Activated naive CD8-positive, alpha-beta T cell (primary cell): ENCODE measurements at regions not wholly inside any gene's neighbourhood (a gene's known extent, or its start where the extent isn't known, plus 50 kb on each side); places are given as distances from the start of the nearest gene placed in this dataset.

ENCODE experiments used
- H3K27ac Mint-ChIP-seq: one replicate; pipeline ENCODE4 v1.8.0; 2021; ENCODE audit warnings: mixed read lengths
- H3K27me3 Mint-ChIP-seq: one replicate; pipeline ENCODE4 v1.8.0; 2021; ENCODE audit warnings: mixed read lengths
- H3K36me3 Mint-ChIP-seq: one replicate; pipeline ENCODE4 v1.8.0; 2021; ENCODE audit warnings: mixed read lengths
- H3K4me1 Mint-ChIP-seq: one replicate; pipeline ENCODE4 v1.8.0; 2021; ENCODE audit warnings: low read depth, mixed read lengths
- H3K4me3 Mint-ChIP-seq: one replicate; pipeline ENCODE4 v1.8.0; 2021; ENCODE audit warnings: mild to moderate bottlenecking, mixed read lengths
- H3K9me3 Mint-ChIP-seq: one replicate; pipeline ENCODE4 v1.8.0; 2021; ENCODE audit warnings: low read depth, mixed read lengths

DNA sequence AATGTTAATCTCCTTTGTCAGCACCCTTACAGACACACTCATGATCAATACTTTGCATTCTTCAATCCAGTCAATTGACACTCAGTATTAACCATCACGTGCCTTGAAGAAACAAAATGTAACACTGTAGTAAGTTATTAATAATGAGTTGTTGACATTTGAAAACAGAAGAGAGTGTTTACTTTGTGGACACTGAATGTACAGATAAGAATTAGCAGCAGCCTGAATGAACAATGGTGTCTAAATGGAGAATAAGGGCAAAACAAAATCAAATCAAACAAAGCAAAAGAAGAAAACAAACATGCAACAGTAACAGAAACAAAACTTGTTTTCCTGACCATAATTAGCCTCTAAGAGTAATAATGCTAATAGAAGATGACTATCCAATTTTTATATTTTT, 1191.1 kb upstream of the MIR17HG start:
- H3K4me1 Mint-ChIP-seq: no peaks in the 10 kb centered on the region
- H3K4me3 Mint-ChIP-seq: no peak overlapping the region
- H3K27me3 Mint-ChIP-seq: no peaks in the 10 kb centered on the region
- no peak overlapping the region for H3K27ac Mint-ChIP-seq
- H3K9me3 Mint-ChIP-seq: peaks cover 10% of the 10 kb centered on the region
- no peaks in the 10 kb centered on the region for H3K36me3 Mint-ChIP-seq

DNA sequence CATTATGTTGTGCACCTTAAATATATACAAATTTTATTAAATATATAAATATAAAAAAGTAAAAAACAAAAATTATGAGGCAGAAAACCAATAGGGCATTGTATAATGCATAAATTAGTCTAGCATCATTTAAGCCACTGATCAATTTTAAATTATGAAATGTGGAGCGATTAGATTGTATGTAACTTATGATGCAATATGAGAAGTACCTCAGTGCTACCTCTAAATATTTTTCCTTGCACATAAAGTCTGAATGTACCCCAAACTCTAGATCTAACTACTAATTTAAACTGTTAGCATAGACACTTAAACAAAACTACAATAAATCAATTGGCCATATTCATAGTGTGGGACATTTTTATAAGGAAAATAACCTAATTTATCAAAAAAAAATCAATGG, 1178.5 kb upstream of the MIR17HG start:
- Mint-ChIP-seq H3K36me3 (no peaks in the 10 kb centered on the region), H3K27me3 (no peaks in the 10 kb centered on the region), H3K9me3 (peaks cover 22% of the 10 kb centered on the region), H3K4me3 (no peak overlapping the region), H3K27ac (no peak overlapping the region), H3K4me1 (no peaks in the 10 kb centered on the region)

DNA sequence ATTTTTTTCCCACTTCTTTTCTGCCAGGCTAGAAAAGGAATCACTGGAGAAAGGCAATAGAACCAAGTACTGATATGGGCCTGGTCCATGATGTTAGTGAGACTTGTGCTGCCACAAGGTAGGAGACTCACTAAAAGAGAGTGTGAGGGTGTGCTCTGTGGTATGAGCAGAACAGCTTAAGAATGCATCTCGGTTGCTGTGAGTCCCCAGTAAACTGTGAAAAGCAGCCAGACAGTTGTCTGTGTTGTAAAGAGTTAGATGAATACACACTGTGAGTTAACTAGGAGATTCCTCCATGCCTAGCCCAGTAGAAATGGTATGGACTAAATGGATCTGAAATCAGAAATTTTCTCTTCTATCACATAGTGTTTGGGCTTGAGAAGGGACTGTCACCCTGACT, 1177.3 kb upstream of the MIR17HG start:
- peaks cover 15% of the 10 kb centered on the region for H3K9me3 Mint-ChIP-seq
- no peak overlapping the region for H3K27ac Mint-ChIP-seq
- no peaks in the 10 kb centered on the region for H3K36me3 Mint-ChIP-seq
- H3K27me3 Mint-ChIP-seq: no peaks in the 10 kb centered on the region
- H3K4me1 Mint-ChIP-seq: no peaks in the 10 kb centered on the region
- no peak overlapping the region for H3K4me3 Mint-ChIP-seq

DNA sequence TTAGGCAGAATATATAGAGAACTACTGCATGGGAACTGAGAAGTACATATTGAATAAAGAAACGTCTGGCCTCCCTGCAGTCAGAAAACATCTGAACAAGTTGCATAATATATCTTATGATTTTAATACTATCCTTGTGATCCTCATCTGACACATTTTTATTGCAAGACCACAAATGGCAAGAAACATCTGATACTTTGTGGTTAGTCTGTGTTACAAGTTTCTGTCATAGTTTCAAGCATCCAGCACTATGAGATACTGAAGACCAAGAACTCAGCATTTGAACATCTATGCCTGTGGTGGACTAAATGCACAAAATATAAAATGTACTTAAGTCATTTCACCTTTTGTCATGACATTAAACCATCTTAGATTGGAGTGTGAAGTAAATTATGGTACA, 1175.8 kb upstream of the MIR17HG start:
- Mint-ChIP-seq H3K4me3 (no peak overlapping the region), H3K4me1 (no peaks in the 10 kb centered on the region), H3K27me3 (no peaks in the 10 kb centered on the region), H3K36me3 (no peaks in the 10 kb centered on the region), H3K9me3 (peaks cover 19% of the 10 kb centered on the region), H3K27ac (no peak overlapping the region)

DNA sequence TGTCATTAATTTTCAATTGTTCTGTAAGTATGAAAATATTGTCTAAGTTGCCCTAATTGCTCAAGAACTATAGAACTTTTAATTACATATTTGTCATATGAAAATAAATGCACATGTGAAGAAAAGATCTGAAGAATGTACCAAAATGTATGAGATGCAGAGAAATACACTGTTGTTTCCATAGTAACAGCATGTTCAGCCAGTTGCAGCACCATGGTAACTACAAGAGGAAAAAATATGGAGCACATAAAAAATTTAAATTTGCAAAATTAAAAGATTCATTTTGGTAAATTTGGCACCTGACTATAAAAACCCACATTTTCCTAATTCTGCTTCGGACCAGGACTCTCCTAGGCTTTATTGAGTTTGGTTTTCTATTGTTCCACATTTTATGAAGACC, 1170.0 kb upstream of the MIR17HG start:
- Mint-ChIP-seq H3K36me3 (no peaks in the 10 kb centered on the region), H3K9me3 (peaks cover 4% of the 10 kb centered on the region), H3K27ac (no peak overlapping the region), H3K27me3 (no peaks in the 10 kb centered on the region), H3K4me1 (no peaks in the 10 kb centered on the region), H3K4me3 (no peak overlapping the region)

DNA sequence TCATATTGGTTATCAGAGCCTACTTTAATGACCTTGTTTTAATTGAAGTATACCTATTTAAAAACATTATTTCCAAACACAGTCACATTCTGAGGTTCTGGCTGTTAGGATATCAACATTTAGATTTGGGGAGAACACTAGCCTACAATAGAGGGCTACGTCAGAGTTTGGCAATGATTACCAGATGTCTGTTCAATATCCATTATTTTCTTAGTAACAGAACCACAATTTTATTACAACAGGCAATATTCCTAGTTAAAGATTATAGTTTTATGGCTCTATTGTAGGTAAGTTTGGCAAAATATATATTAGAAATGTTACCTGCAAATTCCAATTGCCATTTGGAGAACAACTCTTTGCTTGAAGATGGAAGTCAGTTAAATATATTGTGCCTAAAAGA, 1163.1 kb upstream of the MIR17HG start:
- peaks cover 3% of the 10 kb centered on the region for H3K9me3 Mint-ChIP-seq
- H3K27me3 Mint-ChIP-seq: no peaks in the 10 kb centered on the region
- no peak overlapping the region for H3K4me3 Mint-ChIP-seq
- no peaks in the 10 kb centered on the region for H3K4me1 Mint-ChIP-seq
- H3K27ac Mint-ChIP-seq: no peak overlapping the region
- H3K36me3 Mint-ChIP-seq: no peaks in the 10 kb centered on the region

DNA sequence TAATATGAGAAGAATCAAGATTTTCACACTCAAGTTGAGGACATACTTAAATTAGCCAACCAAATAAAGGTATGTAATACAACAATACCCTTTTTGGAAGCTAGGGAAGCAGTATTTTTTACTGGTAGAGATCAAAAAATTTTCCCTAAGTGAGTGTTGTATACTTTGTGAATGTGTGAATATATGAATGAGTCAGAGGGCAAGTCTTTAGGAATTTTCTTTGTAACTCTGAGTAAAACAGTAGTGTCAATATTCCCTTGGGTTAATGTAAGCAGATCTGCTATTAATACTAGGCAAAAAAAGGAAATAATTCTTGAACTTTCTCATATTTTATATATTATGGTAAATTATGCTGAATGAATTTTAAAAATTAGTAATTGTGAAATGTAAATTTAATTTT, 1161.8 kb upstream of the MIR17HG start:
- Mint-ChIP-seq H3K4me3 (no peak overlapping the region), H3K27me3 (no peaks in the 10 kb centered on the region), H3K36me3 (no peaks in the 10 kb centered on the region), H3K9me3 (peaks cover 3% of the 10 kb centered on the region), H3K27ac (no peak overlapping the region), H3K4me1 (no peaks in the 10 kb centered on the region)

DNA sequence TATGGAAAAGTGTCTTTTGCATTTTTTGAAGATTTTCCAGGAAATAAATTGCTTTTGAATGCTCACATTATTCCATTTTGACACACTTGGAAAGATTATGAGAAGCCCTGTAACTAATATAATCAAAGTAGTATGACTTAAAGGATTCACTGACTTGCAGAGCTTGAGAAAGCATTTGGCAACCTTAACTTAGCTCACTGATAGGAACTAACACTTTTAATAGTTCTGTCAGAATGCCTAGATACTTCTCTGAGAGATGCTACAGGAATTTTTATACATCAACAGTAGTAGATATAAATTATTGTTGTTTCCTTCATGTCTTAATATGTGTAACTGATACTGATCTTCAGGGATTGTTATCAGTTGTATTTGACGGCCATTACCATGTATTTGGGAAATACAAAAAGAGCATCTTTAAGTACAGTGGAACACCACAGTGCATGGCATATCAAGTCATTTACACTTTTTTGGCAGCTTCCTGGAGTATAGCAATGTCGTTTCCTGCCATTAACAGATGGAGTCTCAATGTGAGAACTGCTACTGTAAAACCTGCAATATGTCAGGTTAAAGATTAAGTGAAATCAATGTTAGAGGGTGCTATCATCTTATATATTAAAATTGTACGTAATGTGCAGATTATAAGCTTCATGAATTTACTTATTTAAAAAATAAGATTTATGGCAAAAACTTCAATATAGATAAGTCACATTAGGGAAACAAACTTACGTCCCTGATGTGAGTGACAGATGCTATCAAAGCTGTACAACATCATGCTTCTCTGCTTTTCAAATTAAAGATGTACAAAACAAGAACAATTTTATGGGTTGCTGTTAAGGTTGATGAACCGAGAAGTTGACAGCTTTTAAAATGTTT, 1159.8 kb upstream of the MIR17HG start:
- H3K4me1 Mint-ChIP-seq: no peaks in the 10 kb centered on the region
- no peaks in the 10 kb centered on the region for H3K27me3 Mint-ChIP-seq
- no peaks in the 10 kb centered on the region for H3K36me3 Mint-ChIP-seq
- H3K27ac Mint-ChIP-seq: no peak overlapping the region
- no peak overlapping the region for H3K4me3 Mint-ChIP-seq
- H3K9me3 Mint-ChIP-seq: peaks cover 3% of the 10 kb centered on the region

DNA sequence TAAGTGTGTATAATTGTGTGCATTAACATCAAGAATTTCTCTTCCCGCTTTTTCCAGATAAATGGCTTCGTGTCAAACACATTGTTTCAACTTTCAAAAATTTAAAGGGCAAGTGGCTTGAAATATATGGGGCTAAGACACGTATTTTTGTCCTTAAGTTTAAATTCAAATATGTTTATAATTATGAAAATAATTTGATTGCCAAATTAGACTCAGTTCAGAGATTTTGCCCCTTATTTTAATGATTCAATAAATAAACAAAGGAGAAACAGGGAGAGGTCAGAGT, 1159.2 kb upstream of the MIR17HG start:
- Mint-ChIP-seq H3K36me3 (no peaks in the 10 kb centered on the region), H3K4me1 (no peaks in the 10 kb centered on the region)

DNA sequence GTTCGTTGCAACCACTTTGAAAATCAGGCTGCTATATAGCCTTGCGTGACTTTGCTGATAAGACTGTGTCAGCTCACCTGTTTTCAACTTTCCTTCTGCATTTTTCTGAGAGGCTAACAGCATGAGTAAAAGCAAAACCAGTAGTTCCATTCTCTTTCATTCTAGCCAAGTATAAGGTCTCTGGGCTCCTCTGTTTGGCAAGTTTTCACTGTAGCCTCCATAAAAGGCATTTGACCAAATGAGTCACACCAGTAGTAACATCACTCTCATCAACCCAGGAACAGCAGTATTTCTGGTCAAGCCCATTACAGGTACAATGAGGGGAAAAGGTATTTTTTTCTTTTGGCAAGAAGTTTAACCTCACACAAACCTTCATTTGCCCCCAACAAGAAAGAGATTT, 1149.8 kb upstream of the MIR17HG start:
- Mint-ChIP-seq H3K36me3 (no peaks in the 10 kb centered on the region), H3K27me3 (no peaks in the 10 kb centered on the region), H3K4me1 (no peaks in the 10 kb centered on the region), H3K4me3 (no peak overlapping the region), H3K27ac (no peak overlapping the region), H3K9me3 (peaks cover 16% of the 10 kb centered on the region)

More for the DNA sequence above, 1159.2 kb upstream of the MIR17HG start:
- Mint-ChIP-seq H3K4me3 (no peak overlapping the region), H3K27me3 (no peaks in the 10 kb centered on the region), H3K27ac (no peak overlapping the region), H3K9me3 (peaks cover 3% of the 10 kb centered on the region)

DNA sequence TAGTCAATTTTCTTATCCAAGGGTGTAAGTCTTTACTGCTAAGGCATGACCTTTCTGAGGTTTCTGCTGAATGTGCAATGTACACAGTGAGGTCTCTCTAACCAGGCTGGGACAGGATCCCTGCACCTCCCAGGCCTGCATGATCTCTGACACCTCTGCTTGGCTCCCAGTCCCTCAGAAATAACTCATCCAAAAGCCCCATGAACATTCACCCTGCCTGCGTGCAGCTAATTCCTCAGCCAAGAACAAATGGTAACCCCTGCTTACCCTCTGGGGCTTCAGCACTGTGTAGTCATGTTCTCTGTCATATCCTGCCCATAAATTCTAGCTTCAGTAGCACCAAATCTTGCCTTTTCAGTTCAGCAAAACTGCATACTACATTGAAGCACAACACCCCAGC, 1146.3 kb upstream of the MIR17HG start:
- H3K36me3 Mint-ChIP-seq: no peaks in the 10 kb centered on the region
- H3K9me3 Mint-ChIP-seq: peaks cover 15% of the 10 kb centered on the region
- H3K4me3 Mint-ChIP-seq: no peak overlapping the region
- no peaks in the 10 kb centered on the region for H3K4me1 Mint-ChIP-seq
- H3K27ac Mint-ChIP-seq: no peak overlapping the region
- no peaks in the 10 kb centered on the region for H3K27me3 Mint-ChIP-seq

DNA sequence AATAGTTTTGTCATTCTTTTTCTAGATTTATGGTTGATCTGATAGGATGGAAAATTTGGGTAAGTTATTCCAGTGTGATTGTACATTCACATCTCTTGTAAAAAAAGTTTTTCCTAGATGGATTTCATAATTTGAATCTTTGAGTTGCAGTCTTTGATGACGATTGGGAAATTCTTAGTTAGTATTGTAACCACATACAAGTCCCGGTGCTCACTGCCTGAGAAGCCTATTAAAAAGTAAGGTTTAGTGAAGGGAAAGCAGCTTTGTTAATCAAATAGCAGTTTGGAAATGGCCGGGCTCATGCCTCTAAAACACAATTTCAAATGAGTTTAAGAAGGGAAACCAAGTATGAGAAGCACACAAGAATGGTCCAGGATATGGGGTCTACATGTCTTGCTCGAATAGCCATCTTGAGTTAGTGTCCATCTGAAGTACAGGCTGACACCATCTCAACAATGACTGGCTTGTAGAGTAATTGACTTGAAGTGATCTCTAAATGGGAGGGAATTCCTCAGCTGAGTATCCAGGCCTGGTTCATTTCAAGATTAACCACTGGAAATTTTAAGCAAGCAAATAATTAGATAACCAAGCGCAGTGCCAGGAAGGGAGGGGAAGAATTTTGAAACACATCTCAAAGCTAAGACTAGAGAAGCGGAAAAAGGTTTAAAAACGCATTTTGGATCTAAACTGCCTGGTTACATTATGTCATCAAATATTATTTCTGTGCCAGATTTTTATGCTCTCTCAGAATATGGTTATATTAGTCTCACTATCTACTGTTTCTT, 1145.6 kb upstream of the MIR17HG start:
- H3K27ac Mint-ChIP-seq: no peak overlapping the region
- H3K9me3 Mint-ChIP-seq: peaks cover 15% of the 10 kb centered on the region
- no peaks in the 10 kb centered on the region for H3K36me3 Mint-ChIP-seq
- no peaks in the 10 kb centered on the region for H3K27me3 Mint-ChIP-seq
- H3K4me1 Mint-ChIP-seq: no peaks in the 10 kb centered on the region
- H3K4me3 Mint-ChIP-seq: no peak overlapping the region

DNA sequence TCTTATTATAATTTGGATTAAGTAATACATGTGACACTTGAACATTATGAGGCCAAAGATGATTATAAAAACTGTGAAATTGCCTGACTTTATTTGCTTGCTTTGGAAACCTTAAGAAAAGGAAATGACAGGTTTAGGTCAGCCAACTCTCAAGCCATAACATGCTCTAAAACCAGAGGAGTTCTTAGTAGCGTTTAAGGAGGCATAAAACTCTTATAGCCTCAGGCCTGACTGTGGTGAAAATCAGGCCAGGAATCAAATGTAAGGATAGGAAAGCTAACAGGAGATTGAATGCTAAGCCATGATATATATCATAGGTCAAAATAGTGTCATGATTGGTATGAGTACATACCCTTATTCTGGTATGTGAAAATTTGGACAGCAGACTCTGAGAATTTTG, 1142.4 kb upstream of the MIR17HG start:
- H3K4me1 Mint-ChIP-seq: no peaks in the 10 kb centered on the region
- H3K9me3 Mint-ChIP-seq: peaks cover 14% of the 10 kb centered on the region
- no peaks in the 10 kb centered on the region for H3K27me3 Mint-ChIP-seq
- no peaks in the 10 kb centered on the region for H3K36me3 Mint-ChIP-seq
- no peak overlapping the region for H3K27ac Mint-ChIP-seq
- H3K4me3 Mint-ChIP-seq: no peak overlapping the region

DNA sequence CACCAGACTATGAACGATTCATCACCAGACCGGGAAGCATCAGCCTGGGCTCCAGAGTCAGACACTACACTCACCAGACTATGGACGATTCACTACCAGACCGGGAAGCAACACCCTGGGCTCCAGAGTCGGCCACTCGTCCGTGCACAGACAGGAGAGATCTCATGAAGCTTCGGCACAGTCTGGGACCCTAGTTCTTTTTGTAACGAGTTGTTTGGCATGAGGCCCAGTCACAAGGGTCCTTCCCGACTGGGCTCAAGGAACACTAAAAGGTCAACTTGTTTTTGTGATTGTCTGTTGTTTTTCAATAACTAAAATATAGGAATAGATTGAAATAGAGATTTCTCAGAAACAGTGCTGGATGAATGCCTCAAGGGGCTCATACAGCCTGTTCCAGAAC, 1141.6 kb upstream of the MIR17HG start:
- no peak overlapping the region for H3K27ac Mint-ChIP-seq
- no peaks in the 10 kb centered on the region for H3K36me3 Mint-ChIP-seq
- no peaks in the 10 kb centered on the region for H3K27me3 Mint-ChIP-seq
- peaks cover 14% of the 10 kb centered on the region for H3K9me3 Mint-ChIP-seq
- no peak overlapping the region for H3K4me3 Mint-ChIP-seq
- H3K4me1 Mint-ChIP-seq: no peaks in the 10 kb centered on the region

DNA sequence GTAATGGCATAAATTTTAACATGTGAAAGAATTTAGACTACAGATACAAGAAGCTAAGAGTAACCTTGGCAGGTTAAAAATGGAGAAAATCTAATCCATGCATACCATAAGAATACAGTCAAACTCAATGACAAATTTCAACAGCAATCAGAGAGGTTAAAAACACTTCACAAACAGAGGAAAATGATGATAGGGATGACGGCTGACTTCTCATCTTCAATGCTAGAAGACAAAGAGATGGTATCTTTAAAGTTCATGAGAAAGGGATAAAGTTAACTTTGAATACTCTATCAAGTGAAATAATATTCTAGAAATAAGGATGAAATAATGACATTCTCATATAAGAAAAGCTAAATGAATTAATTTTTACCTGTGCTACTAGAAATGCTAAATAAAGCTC, 1130.2 kb upstream of the MIR17HG start:
- Mint-ChIP-seq H3K27ac (no peak overlapping the region), H3K27me3 (no peaks in the 10 kb centered on the region), H3K36me3 (no peaks in the 10 kb centered on the region), H3K4me3 (no peak overlapping the region), H3K9me3 (no peaks in the 10 kb centered on the region), H3K4me1 (no peaks in the 10 kb centered on the region)

DNA sequence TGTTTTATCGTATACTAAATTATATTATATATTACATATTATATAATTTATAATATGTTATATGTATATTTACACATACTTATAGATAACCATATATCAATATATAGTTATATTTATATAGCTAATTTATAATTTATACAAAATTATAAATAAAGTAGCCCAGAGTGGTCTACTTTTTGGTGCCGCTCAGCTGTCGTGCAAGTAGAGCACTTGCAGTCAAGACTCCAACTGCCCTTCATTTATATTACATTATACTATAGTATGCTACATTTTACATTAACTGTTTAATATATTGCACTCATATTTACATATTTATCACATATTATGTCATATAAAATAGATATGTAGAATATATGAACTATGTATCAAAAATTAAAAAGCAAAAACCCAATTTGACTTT, 1124.7 kb upstream of the MIR17HG start:
- no peak overlapping the region for H3K4me3 Mint-ChIP-seq
- H3K27me3 Mint-ChIP-seq: no peaks in the 10 kb centered on the region
- no peak overlapping the region for H3K27ac Mint-ChIP-seq
- H3K36me3 Mint-ChIP-seq: no peaks in the 10 kb centered on the region
- peaks cover 14% of the 10 kb centered on the region for H3K9me3 Mint-ChIP-seq
- no peaks in the 10 kb centered on the region for H3K4me1 Mint-ChIP-seq
